Keratinocyte (primary cell): ENCODE measurements at regions not wholly inside any gene's neighbourhood (a gene's known extent, or its start where the extent isn't known, plus 50 kb on each side); places are given as distances from the start of the nearest gene placed in this dataset.

Experiments
- DNase-seq: peaks from one replicate; pipeline ENCODE4 v3.0.0-alpha.2; 2011; ENCODE audit warnings: low read depth, missing footprints, low spot score
- FAIRE-seq: peaks from 2 replicates; lab custom pipeline; 2011; peaks lifted over from hg19 to GRCh38; lab: Jason Lieb, UNC
- H2AFZ ChIP-seq: 2 replicates; pipeline ENCODE4 v1.6.0; 2012; ENCODE audit warnings: low read length, control low read depth, inconsistent platforms; ENCODE audit not compliant: control insufficient read depth
- H3K27ac ChIP-seq: 2 replicates; pipeline ENCODE4 v1.5.1; 2011; ENCODE audit warnings: low read length; ENCODE audit not compliant: control insufficient read depth, insufficient read depth
- H3K27me3 ChIP-seq: 3 replicates; pipeline ENCODE4 v1.6.0; 2011; ENCODE audit warnings: low read length; ENCODE audit not compliant: control insufficient read depth, insufficient read depth; ENCODE audit errors: extremely low read depth
- H3K36me3 ChIP-seq, 2 experiments: 2 replicates in 1 of 2; 3 replicates in 1 of 2; pipeline ENCODE4 v1.5.1; 2011; ENCODE audit warnings: low read length in 2 of 2, mild to moderate bottlenecking in 1 of 2; ENCODE audit not compliant: control insufficient read depth in 2 of 2, insufficient read depth in 2 of 2; ENCODE audit errors: extremely low read depth in 1 of 2
- H3K4me1 ChIP-seq: 3 replicates; pipeline ENCODE4 v1.5.1; 2011; ENCODE audit warnings: low read length; ENCODE audit not compliant: control insufficient read depth, insufficient read depth; ENCODE audit errors: extremely low read depth
- H3K4me2 ChIP-seq: 3 replicates; pipeline ENCODE4 v1.6.0; 2011; ENCODE audit warnings: low read depth, low read length; ENCODE audit not compliant: control insufficient read depth, insufficient read depth; ENCODE audit errors: extremely low read depth
- H3K4me3 ChIP-seq, 3 experiments: fragments of 200-600 bp in 1 of 3; sonication (generic) in 1 of 3; 2 replicates in 2 of 3; 3 replicates in 1 of 3; pipeline ENCODE4 v1.5.1; 2011 to 2016; ENCODE audit warnings: low read length in 3 of 3, mild to moderate bottlenecking in 3 of 3, control low read depth in 2 of 3, inconsistent platforms in 1 of 3, low read depth in 1 of 3, mixed read lengths in 1 of 3, mixed run types in 1 of 3, moderate library complexity in 1 of 3; ENCODE audit not compliant: control insufficient read depth in 2 of 3, insufficient read depth in 2 of 3; ENCODE audit errors: extremely low read depth in 1 of 3
- H3K79me2 ChIP-seq: 2 replicates; pipeline ENCODE4 v1.6.0; 2012; ENCODE audit warnings: low read length; ENCODE audit not compliant: control insufficient read depth, insufficient read depth
- H3K9ac ChIP-seq: 3 replicates; pipeline ENCODE4 v1.6.0; 2011; ENCODE audit warnings: low read length; ENCODE audit not compliant: control insufficient read depth, insufficient read depth; ENCODE audit errors: extremely low read depth
- H3K9me1 ChIP-seq: 3 replicates; pipeline ENCODE4 v1.6.0; 2011; ENCODE audit warnings: low read length; ENCODE audit not compliant: control insufficient read depth, insufficient read depth; ENCODE audit errors: extremely low read depth
- H3K9me3 ChIP-seq: 2 replicates; pipeline ENCODE4 v1.5.1; 2012; ENCODE audit warnings: low read depth, low read length; ENCODE audit not compliant: control insufficient read depth
- H4K20me1 ChIP-seq: 3 replicates; pipeline ENCODE4 v1.6.0; 2011; ENCODE audit warnings: low read length; ENCODE audit not compliant: control insufficient read depth, insufficient read depth; ENCODE audit errors: extremely low read depth
- EZH2 ChIP-seq: IDR thresholded peaks from one replicate; pipeline ENCODE4 v1.6.1; 2012; ENCODE audit warnings: inconsistent platforms, mild to moderate bottlenecking, low read length, moderate library complexity
- dilution Hi-C: fragments of 300-500 bp; cut with MboI; formaldehyde crosslinking; loops from one replicate; pipeline ENCODE4 v1.7.0; 2020; ENCODE audit warnings: low sequenced_read_pairs; ENCODE audit not compliant: extremely low pct_ligation_motif_present
- TF ChIP-seq, protein P1 (sequence below), 3 experiments: IDR thresholded peaks in 1 of 3; conservative IDR thresholded peaks in 1 of 3; optimal IDR thresholded peaks in 1 of 3; 2 replicates in 2 of 3; 3 replicates in 1 of 3; pipeline versions ENCODE3 to v1.5.1; 2011; ENCODE audit warnings: low read length in 3 of 3, mild to moderate bottlenecking in 3 of 3, moderate library complexity in 2 of 3, control low read depth in 1 of 3, inconsistent platforms in 1 of 3; ENCODE audit not compliant: insufficient read depth in 2 of 3; ENCODE audit errors: extremely low read depth in 1 of 3

DNA sequence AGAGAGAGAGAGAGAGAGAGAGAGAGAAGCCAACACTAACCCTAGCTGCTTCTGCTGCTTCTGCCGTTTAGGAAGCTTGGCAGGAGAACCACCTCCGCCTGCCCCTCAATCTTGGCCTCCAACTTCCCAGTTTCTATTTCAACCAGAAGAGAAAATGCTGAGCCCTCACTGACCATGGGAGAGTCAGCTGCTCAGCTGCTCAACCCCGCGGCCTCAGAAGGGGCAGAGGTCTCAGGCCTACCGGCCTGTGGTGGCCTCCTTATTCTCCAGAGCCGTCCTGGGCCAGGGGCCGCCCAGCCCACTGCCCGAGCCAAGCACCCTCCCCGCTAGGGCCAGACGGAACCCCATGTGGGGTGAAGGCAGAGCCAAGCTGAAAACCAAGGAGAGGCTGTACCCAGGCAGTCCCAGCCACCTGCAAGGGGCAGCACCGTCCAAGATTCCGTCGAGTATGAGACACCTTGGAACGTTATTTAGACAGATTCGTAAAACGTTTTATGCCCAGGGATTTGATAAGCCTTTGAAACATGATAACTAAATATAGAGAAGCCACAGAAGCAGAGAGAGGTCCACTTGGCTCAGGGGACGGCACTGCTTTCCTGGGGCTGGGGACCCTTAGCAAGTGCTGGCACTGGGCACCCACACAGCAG, 116.6 kb downstream of the DLL1 start:
- no peak overlapping the region for H3K27ac ChIP-seq
- no peak overlapping the region for H2AFZ ChIP-seq
- H3K79me2 ChIP-seq = no peaks in the 10 kb centered on the region
- no peak overlapping the region for H3K9ac ChIP-seq
- H3K27me3 ChIP-seq = no peaks in the 10 kb centered on the region
- DNase-seq (no peak), FAIRE-seq (no peak)
- no peaks in the 10 kb centered on the region for H3K36me3 ChIP-seq
- dilution Hi-C loops = no loop called here
- no peak overlapping the region for H3K4me2 ChIP-seq
- TF ChIP-seq, protein P1, sequence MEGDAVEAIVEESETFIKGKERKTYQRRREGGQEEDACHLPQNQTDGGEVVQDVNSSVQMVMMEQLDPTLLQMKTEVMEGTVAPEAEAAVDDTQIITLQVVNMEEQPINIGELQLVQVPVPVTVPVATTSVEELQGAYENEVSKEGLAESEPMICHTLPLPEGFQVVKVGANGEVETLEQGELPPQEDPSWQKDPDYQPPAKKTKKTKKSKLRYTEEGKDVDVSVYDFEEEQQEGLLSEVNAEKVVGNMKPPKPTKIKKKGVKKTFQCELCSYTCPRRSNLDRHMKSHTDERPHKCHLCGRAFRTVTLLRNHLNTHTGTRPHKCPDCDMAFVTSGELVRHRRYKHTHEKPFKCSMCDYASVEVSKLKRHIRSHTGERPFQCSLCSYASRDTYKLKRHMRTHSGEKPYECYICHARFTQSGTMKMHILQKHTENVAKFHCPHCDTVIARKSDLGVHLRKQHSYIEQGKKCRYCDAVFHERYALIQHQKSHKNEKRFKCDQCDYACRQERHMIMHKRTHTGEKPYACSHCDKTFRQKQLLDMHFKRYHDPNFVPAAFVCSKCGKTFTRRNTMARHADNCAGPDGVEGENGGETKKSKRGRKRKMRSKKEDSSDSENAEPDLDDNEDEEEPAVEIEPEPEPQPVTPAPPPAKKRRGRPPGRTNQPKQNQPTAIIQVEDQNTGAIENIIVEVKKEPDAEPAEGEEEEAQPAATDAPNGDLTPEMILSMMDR (optimal IDR thresholded peaks at IDR 0.05 in 1 of 3, IDR thresholded peaks at IDR 0.05 in 1 of 3, conservative IDR thresholded peaks at IDR 0.05 in 1 of 3; ENCODE audit: extremely low read depth in 1 of 3, insufficient read depth in 2 of 3, low read length in 3 of 3) = no peak
- no peak for TF ChIP-seq EZH2
- H3K9me3 ChIP-seq = peaks cover 2% of the 10 kb centered on the region
- H3K4me1 ChIP-seq = peaks cover 18% of the 10 kb centered on the region
- no peak overlapping the region for H3K4me3 ChIP-seq
- H3K9me1 ChIP-seq = no peaks in the 10 kb centered on the region
- no peaks in the 10 kb centered on the region for H4K20me1 ChIP-seq

DNA sequence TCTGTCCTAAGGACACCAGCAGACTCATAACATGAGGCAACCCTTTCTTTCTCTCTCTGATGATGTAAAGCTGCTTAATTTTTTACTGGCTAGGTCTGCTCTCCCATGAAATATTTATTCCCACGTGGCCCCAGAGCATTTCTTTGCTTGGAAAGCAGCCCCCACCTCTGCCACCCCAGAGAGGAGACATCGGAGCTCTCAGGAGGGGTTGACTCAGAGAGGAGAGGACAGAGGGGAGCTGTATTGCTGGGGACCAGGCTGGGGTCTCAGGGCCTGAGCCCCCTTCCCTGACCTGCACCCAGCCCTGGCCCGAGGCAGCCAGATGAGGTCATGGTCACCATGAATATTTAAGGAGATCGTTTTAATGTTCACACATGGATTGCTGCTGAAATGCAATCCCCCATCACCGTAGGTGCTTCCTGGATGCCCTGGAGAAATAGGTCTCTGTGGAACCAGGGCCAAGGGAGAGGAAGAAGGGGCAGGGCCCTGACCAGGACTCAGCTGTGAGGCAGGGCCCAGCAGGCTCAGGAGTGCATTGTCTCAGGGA, 117.5 kb downstream of the DLL1 start:
- H3K9ac ChIP-seq = no peak overlapping the region
- no peaks in the 10 kb centered on the region for H4K20me1 ChIP-seq
- FAIRE-seq = no peak
- dilution Hi-C loops = no loop called here
- H3K9me3 ChIP-seq = peaks cover 2% of the 10 kb centered on the region
- H3K9me1 ChIP-seq = no peaks in the 10 kb centered on the region
- no peak for DNase-seq
- no peaks in the 10 kb centered on the region for H3K27me3 ChIP-seq
- H3K4me3 ChIP-seq = no peak overlapping the region
- H2AFZ ChIP-seq = no peak overlapping the region
- H3K79me2 ChIP-seq = no peaks in the 10 kb centered on the region
- no peak overlapping the region for H3K27ac ChIP-seq
- no peaks in the 10 kb centered on the region for H3K36me3 ChIP-seq
- no peak overlapping the region for H3K4me2 ChIP-seq
- H3K4me1 ChIP-seq = peaks cover 11% of the 10 kb centered on the region
- TF ChIP-seq, protein P1 (optimal IDR thresholded peaks at IDR 0.05 in 1 of 3, IDR thresholded peaks at IDR 0.05 in 1 of 3, conservative IDR thresholded peaks at IDR 0.05 in 1 of 3; ENCODE audit: extremely low read depth in 1 of 3, insufficient read depth in 2 of 3, low read length in 3 of 3) = no peak
- no peak for TF ChIP-seq EZH2
